Mammary epithelial cell (primary cell): ENCODE measurements at regions not wholly inside any gene's neighbourhood (a gene's known extent, or its start where the extent isn't known, plus 50 kb on each side); places are given as distances from the start of the nearest gene placed in this dataset.
"Not testable (repeated sequence)": the region's sequence is repeated elsewhere in the genome, so short reads cannot be mapped to it uniquely, and the experiment has no call there.

Experiments used
- CTCF ChIP-seq, 2 donors: IDR thresholded peaks in 1 of 2; conservative IDR thresholded peaks in 1 of 2; 2 replicates each; pipeline ENCODE4 v1.5.1; 2011 to 2012; ENCODE audit warnings: inconsistent platforms in 2 of 2, low read length in 2 of 2, mild to moderate bottlenecking in 2 of 2, control low read depth in 1 of 2, low read depth in 1 of 2; ENCODE audit not compliant: insufficient read depth in 1 of 2; ENCODE audit errors: extremely low read depth in 1 of 2
- EZH2 ChIP-seq: IDR thresholded peaks from 2 replicates; pipeline ENCODE4 v1.6.1; 2012; ENCODE audit warnings: low read length, inconsistent platforms, borderline replicate concordance

- not testable (repeated sequence) for TF ChIP-seq CTCF (conservative IDR thresholded peaks at IDR 0.05 in 1 of 2, IDR thresholded peaks at IDR 0.05 in 1 of 2; ENCODE audit: extremely low read depth in 1 of 2, insufficient read depth in 1 of 2, low read depth in 1 of 2, low read length in 2 of 2); EZH2
Observed at GRCh38 chr16:88227026-88227721, 155.6 kb upstream of the ZNF469 start.
